Activated CD4-positive, alpha-beta T cell treated with anti-CD3 and anti-CD28 coated beads, Interleukin-2, Interleukin-6, amounts not matched to agents 100 ng/mL and 50 ng/mL, durations not matched to agents 16 hours and 8 hours (primary cell): ENCODE measurements at regions not wholly inside any gene's neighbourhood (a gene's known extent, or its start where the extent isn't known, plus 50 kb on each side); places are given as distances from the start of the nearest gene placed in this dataset.

Source experiments
- DNase-seq: peaks from one replicate; pipeline ENCODE4 v3.0.0-alpha.2; 2020

DNA sequence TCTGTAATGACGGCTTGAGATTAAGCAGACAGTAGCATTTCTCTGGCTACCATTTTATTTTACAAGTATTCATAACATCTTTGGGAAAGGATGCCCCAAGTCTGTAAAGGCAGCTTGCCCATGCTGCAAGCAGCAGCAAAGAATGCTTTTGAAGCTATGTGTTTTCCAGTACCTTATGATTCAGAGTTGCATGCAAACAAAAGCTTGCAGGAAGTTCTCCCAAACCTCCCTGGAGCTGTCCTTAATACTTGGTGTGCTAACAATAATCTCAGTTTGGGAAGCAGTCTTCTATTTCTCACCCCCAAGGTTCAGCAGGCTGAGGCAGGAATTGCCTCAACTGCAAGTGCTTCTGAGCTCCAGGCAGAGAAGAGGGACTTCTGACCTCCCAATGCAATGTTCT, 60.8 kb downstream of the CCNA1 start:
- no peak for DNase-seq

DNA sequence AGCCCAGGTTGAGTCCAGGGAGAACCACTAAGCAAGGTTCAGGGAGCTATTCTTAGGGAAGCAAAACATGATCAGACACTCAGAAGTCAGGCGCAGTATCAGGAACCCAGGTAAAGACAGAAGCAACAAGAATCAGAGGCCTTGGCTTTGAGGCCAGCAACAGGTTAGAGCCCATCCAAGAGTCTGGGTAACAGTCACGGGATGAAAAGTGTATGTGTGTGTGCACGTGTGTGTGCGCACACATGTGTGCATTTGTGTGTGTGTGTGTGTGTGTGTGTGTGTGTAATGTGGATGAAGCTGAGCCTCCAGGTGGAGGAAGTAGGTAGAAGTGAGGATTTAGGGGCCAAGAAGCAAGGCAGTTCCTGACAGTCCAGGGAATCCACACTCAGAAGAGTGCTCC, 63.1 kb downstream of the CCNA1 start:
- DNase-seq = no peak

DNA sequence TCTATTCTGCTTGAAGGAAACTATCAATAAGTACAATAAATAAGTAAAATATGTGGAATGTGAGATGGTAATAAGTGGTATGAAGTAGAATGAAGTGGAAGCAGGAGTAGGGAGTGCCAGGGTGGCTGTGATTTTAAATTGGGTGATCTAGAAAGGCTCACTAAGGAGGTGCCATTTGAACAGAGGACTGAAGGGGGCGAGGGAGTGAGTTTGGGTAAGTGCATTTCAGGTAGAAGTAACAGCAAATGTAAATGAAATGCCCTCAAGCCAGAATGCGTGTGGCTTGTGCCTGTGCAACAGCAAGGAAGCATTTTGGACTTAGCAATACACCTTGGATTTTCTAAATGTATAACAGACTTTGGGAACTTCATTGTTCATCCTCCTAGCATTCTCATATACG, 77.1 kb downstream of the CCNA1 start:
- no peak for DNase-seq

DNA sequence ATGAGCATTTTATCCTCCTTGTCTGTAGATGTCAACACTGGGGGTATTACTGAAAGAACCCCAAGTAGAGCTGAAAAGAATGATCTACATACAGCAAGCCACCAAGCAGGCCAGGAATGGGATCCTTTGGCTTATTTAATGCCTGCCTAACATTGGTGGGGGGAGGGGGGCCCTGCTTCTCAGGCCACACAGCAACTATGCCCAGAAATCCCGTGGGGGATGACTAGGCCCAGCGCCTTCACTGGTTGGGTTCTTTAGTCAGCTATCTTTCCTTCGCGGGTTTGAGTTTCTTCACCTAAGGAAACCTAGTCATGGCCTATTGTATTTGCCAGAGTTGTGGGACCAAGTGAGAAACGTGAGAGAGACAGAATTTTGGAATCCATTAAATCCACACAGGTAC, 80.5 kb downstream of the CCNA1 start:
- no peak for DNase-seq

DNA sequence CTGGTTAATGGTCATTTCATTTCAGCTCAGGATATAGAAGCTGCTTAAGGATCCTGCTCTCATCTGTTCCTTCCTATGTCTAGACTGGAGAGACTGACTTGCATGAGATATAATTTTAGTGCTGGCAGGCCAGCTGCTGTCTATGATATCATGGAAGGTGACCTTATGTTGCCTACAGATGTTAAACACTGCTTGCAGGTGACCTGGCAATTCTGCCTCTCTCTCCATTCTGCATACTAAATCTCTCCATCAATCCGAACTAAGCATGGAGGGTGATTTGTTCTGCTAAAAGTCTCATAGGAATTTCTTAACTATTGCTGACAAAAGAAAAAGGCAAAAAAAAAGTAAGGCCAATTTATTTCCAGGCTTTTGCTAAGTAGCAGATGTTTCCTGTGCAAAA, 81.0 kb downstream of the CCNA1 start:
- no peak for DNase-seq

DNA sequence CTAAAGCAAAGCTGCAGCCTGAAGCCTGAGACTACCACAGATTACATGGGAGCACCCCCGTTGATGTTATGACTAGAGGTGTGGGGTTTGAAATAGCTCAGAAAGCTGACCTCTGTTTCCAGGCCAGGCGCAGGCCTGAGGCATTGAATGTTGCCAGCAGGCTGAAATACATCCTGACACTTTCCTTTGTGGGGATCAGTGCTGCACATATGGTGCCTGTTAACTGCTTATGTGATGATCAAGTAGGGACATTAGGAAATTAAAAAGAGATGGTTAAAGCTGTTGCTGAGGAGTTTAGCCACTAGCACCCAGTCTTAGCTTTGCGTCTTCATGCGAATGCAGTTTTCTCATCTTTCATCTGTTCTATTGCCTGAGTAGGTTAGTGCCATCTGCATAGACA, 83.2 kb downstream of the CCNA1 start:
- DNase-seq = no peak

DNA sequence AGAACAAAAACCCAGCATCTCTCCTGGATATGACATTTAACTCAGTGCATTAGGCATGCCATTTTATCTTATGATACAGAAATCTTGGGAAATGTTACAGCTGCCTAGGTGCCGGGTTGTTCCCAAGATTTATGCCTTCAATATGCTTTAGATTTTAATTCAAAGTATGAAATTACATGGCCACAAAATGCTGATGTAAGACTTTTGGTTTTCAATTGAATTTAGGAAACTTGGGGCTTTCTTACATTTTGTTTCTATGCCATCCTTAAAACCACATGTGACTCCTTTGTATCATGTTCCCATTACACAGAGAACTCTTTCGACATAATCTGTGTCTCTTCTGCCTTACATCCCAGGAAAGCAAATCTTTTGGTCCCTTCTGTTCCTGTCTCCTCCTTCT, 83.9 kb downstream of the CCNA1 start:
- DNase-seq = no peak

DNA sequence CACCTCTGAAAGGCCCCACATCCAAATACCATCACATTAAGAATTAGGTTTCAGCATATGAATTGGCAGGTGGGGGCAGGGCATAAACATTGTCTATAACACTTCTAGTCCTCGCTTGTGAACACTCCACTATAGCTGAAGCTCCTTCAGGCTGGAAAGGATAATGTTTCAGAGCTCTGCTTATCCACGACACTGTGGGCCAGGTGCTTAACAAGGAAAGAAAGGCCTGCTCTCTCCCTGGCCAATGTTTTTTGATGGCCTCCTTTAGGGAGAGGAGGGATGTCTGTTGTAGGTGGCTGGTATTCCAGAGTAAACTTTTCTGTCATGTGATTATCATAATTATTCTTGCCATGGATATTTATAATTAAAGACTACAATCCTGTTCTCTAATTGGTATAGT, 86.4 kb downstream of the CCNA1 start:
- no peak for DNase-seq

DNA sequence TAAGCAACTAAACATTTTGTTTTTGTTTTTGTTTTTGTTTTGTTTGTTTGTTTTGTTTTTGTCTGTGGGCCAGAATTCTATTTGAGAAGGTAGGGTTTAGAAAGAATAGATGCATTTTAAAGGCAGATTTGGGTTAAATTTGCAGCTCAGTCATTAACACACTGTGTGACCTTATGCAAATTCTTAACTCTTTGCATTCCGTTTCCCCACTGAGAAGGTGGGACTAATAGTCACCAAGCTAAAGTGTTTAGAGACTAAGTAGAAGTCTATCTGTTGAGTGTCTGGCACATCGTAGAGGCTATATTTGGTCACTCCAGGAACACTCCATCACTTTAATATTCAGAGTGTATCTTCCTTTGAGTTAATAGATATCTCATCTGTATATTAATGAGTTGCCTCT, 87.1 kb downstream of the CCNA1 start:
- DNase-seq = no peak

DNA sequence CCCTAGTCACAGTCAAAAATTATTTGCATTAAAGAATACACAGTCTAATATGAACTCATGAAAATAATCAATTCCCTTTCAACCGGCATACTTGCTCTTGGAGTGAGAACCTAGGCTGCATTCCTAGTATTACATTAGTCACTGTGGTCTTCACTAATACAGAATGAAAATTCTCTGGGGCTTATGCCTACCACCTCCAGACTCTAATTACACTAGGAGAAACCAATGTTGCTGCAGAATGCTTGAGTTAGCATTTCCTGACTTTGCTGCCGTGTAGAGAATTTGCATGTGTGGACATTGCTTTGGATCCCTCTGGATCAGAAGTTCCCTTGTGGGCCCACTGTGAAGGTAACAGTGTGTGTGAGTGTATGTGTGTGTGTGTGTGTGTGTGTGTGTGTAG, 87.8 kb downstream of the CCNA1 start:
- no peak for DNase-seq

DNA sequence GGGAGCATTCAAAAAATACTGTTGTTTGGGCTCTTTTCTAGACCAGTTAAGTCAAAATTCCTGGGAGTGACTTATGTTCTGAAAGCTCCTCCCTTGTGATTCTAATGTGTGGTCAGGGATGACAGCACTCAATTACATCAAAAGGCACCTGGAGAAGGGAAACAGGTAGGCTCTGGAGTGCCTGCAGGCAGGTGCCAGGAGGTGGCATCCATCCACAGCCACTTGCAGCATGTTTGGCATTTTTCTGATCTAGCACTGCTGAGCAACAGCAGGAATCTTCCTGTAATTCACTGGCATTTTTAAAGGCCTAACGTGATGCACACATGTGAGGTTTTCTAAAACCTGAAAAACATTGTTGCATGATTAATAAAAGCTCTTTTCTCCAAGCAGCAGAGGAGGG, 94.6 kb downstream of the CCNA1 start:
- no peak for DNase-seq

DNA sequence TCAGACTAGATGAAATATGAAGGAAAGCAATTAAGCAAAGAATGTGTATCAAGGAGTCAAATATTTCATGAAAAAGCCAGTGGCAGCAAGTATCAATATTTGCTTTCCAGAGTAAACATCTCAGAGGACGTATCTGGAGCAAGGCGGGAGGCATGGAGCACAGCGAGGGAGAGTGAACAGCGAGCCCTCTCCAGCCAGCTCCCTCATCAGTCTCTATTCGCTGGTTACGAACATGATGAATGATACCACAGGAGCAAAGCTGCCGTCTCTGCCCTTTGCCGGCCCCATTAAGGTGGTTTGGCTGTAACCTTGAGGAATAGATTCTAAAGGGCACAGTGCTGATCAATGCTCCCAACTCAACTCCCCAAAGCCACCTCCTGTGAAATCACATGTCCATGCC, 95.8 kb downstream of the CCNA1 start:
- DNase-seq = no peak

DNA sequence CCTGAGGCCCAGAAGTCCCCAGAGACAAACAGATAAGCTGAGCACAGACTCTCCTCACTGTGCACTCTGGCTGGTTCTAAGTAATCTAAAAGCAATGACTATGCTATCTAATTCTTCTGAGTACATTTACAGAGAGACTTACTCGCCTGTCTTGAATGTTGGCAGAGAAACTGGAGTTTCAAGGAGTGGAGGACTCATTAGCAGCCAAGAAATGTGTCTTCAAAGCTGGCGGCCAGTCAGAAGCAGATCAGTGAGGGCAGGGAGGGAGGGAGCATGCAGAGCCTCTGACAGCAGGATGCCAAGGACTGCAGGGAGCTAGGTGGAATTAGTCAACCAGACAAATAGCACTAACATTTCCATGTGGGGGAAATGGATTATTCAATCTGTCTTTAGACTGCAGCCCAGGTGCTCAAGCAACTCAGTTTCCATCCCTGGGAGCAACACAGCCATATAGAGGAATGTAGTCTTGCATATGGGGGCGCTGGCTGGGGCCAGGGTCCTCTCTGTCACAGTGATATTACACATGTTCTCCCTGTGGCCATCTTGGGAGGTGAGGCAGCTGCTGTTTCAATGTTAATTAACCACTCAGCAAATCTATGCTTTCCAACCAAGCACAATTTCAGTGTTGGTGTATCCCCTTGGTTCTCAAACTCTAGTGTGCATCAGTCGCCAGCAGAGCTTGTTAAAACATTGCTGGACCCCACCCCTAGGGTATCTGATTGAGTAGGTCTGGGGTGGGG, 97.9 kb downstream of the CCNA1 start:
- DNase-seq = no peak

DNA sequence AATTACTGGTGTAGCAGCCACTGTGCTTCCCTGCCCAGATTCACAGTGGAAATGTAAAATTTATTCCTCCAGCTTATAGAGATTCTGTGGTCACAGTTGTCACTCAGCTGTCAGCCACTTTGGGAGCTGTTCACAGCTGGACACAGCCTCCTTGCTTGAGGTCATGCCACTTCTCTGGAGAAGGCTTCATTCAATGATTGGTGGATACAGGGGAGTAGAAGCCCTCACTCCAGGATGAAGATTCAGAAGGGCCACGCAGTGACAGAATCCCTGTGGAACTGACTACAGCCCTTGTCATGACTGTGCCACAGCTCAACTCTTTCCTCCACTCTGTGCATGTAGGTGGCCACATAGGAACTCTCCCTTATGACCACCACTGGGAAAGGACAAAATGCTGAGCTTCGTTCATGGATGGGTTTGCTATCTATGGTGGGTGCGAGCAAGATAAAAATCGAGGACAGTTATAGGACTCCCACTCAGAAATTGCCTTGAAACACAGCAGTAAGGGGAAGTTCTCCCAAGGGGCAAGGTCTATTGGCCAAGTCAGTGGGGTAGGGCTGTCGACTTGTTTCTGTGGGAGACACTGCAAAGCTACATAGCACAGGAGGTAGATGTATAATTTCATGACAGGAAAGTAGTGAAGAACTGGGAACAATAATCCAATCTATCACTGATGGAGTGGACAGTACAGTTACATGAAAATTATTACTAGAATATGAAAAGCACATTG, 98.7 kb downstream of the CCNA1 start:
- DNase-seq = no peak

DNA sequence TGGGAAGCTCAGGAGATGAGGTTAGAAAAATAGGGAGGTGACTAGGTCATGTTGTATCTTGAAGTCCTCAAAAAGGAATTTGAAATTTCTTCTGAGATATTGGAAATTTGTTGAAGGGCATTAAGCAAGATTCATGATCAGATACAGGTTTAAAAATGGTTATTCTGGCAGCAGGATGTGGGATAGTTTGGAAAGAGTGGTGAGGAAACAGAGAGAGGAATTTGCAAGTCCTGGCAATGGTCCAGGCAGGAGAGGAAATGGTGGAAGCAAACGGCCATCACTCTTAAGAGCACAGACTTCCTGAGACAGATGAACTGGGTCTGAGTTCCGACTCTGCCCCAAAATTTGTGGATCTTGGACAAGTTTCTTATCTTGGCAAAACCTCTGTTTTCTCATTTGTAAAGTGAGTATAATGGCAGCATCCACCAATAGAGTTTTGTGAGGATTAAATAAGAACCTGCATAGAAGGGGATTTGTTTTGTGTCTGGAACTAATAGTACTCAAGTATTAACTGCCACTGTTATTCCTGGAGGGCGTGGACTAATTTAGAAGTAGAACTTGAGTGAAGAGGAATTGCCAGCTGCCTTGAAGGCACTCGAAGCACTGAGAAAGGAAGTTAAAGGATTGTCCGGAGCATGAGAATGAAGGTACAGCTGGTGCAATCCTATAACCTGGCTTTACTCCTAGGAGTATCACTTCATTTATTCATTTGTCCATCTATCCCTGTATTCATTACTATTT, 99.6 kb downstream of the CCNA1 start:
- DNase-seq = no peak

DNA sequence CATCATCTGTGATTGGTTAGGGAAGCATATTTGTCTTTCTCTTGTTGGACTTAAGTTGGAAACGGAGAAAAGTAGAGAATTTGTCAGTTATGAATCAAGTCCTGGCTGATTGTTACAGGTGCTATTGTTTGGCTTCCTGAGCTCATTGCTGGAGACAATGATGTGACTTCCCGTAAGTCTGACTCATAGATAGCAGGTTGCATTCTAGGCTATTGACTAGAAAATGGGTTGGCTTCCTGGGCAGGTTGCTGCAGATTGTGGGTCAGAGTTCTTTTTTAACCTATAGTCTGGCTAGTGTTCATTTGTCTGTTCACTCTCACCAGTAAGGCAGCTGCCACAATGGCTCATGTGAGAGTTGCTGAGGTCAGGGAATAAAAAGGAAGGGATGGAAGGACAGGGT, 101.5 kb downstream of the CCNA1 start:
- DNase-seq = peak; percentile 1

DNA sequence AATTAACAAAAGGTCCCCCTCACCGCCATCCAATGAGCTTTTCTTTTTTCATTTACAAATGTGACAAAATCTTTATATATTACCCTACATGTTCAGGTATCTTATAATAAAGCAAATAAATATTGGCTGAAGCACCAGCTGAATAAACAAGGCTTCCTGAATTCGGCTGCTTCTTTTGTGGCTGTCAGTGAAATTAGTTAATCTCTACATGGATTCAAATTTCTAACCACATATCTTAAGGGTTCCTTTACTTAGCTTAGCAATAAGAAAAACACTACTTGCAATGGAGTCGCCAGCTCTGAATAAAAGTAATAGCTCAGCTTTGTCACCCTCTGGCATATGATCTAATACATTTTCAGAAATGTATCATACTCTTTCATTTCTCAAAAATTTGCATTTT, 104.3 kb downstream of the CCNA1 start:
- no peak for DNase-seq

DNA sequence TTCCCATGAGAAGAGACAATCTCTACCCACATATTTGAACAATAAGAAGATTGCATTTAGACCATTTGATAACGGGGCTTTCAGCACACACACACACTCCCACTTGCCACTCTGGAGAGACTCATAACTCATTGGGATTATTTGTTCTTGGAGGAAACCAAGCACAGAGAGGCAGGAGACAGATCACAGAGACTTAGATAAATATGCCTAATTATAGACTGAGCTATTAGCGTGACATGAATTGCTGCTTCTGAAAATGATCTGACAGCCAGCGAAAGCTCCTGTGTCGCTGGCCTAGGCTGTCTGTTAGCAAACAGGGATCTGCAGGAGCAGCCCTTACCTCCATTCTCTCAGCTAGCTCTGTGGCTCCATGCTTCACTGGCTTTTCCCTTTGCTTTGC, 111.4 kb downstream of the CCNA1 start:
- DNase-seq = no peak

DNA sequence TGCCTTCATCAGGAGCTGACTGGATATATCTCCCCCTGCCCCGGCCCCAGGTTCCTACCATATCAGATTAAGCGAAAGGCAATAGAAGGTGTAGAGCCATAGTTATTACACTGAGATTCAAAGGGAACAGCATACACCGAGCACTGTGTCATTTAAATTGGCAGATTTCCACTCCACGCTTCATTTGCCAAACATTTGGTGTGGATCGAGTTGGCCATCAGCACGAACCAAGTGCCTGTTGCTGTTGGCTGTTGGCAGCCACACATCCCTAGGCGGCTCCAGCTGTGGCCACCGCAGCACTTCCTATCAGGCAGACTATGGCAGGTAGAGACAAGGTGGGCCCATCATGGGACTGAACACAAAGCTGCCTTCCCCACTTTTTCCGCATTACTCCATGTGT, 115.8 kb downstream of the CCNA1 start:
- DNase-seq = no peak

DNA sequence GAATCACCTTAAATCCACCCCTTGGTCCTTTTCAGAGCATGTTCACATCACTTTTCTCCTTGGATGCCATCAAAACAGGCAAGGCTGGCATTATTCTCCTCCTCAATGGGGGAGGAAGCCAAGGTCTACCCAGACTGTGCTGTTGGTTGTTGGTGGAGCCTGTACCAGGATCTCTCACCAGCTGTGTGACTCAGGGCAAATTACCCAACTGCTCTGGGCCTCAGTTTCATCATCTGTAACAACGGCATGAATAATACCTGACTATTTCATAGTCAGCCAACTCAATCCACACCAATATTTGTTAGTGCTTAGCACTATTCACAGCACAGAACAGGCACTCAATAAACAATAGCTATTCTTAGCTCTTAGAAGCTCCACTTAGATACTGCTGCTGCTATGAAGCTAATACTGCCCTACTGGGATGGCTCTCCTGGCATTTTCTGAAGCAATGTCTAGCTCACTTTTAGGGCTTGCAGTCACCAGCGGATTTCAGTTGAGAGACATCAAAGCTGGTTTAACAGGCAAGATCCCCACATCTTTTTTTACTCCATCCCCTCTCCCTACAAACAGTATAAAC, 116.9 kb downstream of the CCNA1 start:
- no peak for DNase-seq

DNA sequence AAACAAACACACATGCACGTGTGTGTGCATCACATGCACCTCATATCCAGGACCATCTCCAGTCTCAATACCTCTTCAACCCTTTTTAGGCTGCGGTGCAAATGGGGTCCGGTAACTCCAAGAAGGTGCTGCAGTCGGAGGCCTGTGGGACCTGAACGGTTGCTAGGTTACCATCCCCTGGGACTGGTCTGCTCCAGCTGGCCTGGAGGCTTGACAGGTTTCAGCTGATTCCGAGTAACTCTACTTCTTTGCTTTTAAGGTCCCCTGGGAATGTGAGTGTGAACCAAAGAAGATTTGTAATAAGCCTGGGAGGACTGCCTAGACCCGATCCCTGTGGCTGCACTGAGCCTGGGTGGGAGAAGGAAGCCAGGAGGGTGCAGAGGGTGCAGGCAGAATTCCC, 117.5 kb downstream of the CCNA1 start:
- no peak for DNase-seq

DNA sequence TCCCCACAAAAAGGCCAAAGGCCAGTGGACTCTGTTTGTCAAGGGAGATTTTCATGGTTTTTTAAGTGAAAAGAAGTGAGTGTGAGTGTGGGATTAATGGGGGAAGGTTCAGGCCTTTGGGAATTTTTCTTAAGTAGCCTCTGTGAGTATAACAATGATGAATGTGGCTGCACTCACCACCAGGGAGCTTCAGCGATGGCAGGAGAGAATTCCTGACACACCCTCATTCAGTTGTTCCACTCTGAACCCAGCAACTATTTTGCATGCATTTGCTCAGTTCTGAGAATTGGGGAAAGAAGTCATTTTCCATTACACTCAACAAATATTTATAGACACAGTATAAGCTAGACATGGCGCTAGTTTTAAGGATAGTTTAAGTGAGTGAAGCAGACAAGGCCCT, 117.9 kb downstream of the CCNA1 start:
- no peak for DNase-seq

DNA sequence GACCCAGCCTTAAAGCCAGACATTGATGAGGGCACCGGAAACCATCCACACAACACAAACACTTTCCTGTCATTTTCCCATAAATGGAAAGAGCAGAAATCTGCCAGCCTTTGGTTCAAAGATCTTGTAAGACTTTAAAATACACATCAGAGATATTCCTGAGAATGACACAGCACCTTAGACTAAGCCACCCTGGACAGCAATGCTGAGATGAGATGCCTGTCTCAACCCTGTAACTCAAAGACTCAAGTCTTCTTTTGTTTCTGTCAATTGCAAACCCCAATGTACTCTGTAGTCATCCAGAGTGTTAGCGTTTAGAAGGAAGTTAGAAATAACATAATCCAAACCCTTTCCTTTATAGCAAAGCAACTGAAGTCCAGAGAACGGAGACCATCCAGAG, 119.2 kb downstream of the CCNA1 start:
- no peak for DNase-seq

DNA sequence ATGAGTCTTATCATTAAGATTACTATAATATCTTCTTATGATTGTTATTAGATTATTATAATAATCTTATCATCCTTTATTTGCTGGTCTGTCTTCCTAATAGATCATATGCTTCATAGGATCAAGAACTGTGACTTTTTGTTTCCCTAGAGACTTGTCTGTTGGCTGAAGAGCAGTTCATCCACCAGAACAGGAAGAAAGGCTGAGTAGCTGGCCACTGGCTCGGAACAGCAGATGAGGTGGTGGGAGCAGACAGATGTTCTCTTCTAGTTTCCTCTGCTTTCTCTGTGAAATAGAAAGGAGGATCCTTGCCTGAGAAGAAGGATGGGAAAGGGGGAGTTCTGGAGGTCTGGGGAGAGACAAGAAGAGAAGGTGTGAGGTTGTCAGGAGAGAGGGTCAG, 120.0 kb downstream of the CCNA1 start:
- DNase-seq = no peak
